DOHH2 (cell line): ENCODE measurements at regions not wholly inside any gene's neighbourhood (a gene's known extent, or its start where the extent isn't known, plus 50 kb on each side); places are given as distances from the start of the nearest gene placed in this dataset.

Experiments used
- H3F3A ChIP-seq: fragments of 200-600 bp; sonication (generic), shearing (Covaris generic); 2 replicates; pipeline ENCODE4 v1.6.0; 2016; ENCODE audit warnings: antibody characterized with exemption, mild to moderate bottlenecking; ENCODE audit not compliant: control insufficient read depth, insufficient read depth
- H3K27ac ChIP-seq: fragments of 200-600 bp; sonication (generic); 2 replicates; pipeline ENCODE4 v1.5.1; 2014; ENCODE audit warnings: low read depth, mild to moderate bottlenecking, low read length, moderate library complexity
- H3K27me3 ChIP-seq: fragments of 200-600 bp; sonication (generic); 2 replicates; pipeline ENCODE4 v1.6.1; 2014; ENCODE audit warnings: mild to moderate bottlenecking, low read length, mixed read lengths; ENCODE audit not compliant: control insufficient read depth
- H3K36me3 ChIP-seq: fragments of 200-600 bp; sonication (generic); 2 replicates; pipeline ENCODE4 v1.6.1; 2014; ENCODE audit warnings: mild to moderate bottlenecking, low read length, moderate library complexity, mixed read lengths; ENCODE audit not compliant: control insufficient read depth
- H3K4me1 ChIP-seq: fragments of 200-600 bp; sonication (generic); 2 replicates; pipeline ENCODE4 v1.6.1; 2014; ENCODE audit warnings: mild to moderate bottlenecking, low read length, mixed read lengths; ENCODE audit not compliant: control insufficient read depth
- H3K4me2 ChIP-seq: fragments of 200-600 bp; sonication (generic); 2 replicates; pipeline ENCODE4 v1.6.0; 2014; ENCODE audit warnings: mild to moderate bottlenecking, low read length, moderate library complexity
- H3K4me3 ChIP-seq: fragments of 200-600 bp; sonication (generic); 2 replicates; pipeline ENCODE4 v1.5.1; 2014; ENCODE audit warnings: mild to moderate bottlenecking, low read length, mixed read lengths
- H3K79me2 ChIP-seq: fragments of 200-600 bp; sonication (generic); 2 replicates; pipeline ENCODE4 v1.6.1; 2014; ENCODE audit warnings: mild to moderate bottlenecking, low read length, mixed read lengths; ENCODE audit not compliant: control insufficient read depth
- H3K9me2 ChIP-seq: fragments of 200-600 bp; sonication (generic); replicated peaks from 2 replicates; pipeline ENCODE4 v1.6.1; 2014; ENCODE audit warnings: mild to moderate bottlenecking, low read length, mixed read lengths; ENCODE audit not compliant: control insufficient read depth
- H3K9me3 ChIP-seq: fragments of 200-600 bp; sonication (generic); 2 replicates; pipeline ENCODE4 v1.6.1; 2014; ENCODE audit warnings: antibody characterized with exemption, low read length, mixed read lengths; ENCODE audit not compliant: control insufficient read depth, insufficient read depth
- H4K20me1 ChIP-seq: fragments of 200-600 bp; sonication (generic); 2 replicates; pipeline ENCODE4 v1.6.0; 2014; ENCODE audit warnings: low read depth, mild to moderate bottlenecking, antibody characterized with exemption, low read length, moderate library complexity; ENCODE audit not compliant: control insufficient read depth, insufficient read depth
- EZH2phosphoT487 ChIP-seq: fragments of 200-600 bp; sonication (generic); IDR thresholded peaks from 2 replicates; pipeline ENCODE4 v1.6.1; 2017; ENCODE audit warnings: borderline replicate concordance, mild to moderate bottlenecking, antibody characterized with exemption, low read length, moderate library complexity, mixed read lengths
- TF ChIP-seq, protein P1 (sequence below): fragments of 200-600 bp; sonication (generic); IDR thresholded peaks from one replicate; pipeline ENCODE4 v1.5.1; 2014; ENCODE audit warnings: antibody characterized with exemption, mild to moderate bottlenecking, low read depth, low read length; ENCODE audit not compliant: poor library complexity, severe bottlenecking

DNA sequence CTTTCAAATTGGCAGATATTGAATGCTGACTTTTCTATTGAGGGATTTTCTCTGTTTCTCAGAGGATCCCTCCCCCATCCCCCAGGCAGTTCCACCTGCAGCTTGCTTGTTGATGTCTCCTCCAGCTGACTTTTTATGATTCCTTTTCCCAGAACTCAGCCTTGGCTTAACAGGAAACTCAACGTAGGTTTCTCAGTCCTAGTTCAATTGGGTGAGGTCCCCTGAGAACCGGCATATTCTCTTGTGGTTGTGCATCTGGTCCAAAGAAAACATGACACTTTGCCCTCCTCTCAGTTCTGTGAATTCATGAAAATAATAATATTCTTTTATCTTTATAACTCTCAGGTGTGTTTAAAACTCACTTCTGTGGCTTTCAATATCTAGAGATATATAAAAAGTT is 1222.1 kb downstream of the OTOL1 start:
- no peak overlapping the region for H3K4me2 ChIP-seq
- H3F3A ChIP-seq = no peaks in the 10 kb centered on the region
- no peaks in the 10 kb centered on the region for H3K4me1 ChIP-seq
- H3K4me3 ChIP-seq = no peak overlapping the region
- no peak overlapping the region for H3K27ac ChIP-seq
- H3K27me3 ChIP-seq = no peaks in the 10 kb centered on the region
- H3K36me3 ChIP-seq = no peaks in the 10 kb centered on the region
- H4K20me1 ChIP-seq = no peaks in the 10 kb centered on the region
- no peaks in the 10 kb centered on the region for H3K9me3 ChIP-seq
- no peaks in the 10 kb centered on the region for H3K79me2 ChIP-seq
- no peak for TF ChIP-seq EZH2phosphoT487
- TF ChIP-seq, protein P1, sequence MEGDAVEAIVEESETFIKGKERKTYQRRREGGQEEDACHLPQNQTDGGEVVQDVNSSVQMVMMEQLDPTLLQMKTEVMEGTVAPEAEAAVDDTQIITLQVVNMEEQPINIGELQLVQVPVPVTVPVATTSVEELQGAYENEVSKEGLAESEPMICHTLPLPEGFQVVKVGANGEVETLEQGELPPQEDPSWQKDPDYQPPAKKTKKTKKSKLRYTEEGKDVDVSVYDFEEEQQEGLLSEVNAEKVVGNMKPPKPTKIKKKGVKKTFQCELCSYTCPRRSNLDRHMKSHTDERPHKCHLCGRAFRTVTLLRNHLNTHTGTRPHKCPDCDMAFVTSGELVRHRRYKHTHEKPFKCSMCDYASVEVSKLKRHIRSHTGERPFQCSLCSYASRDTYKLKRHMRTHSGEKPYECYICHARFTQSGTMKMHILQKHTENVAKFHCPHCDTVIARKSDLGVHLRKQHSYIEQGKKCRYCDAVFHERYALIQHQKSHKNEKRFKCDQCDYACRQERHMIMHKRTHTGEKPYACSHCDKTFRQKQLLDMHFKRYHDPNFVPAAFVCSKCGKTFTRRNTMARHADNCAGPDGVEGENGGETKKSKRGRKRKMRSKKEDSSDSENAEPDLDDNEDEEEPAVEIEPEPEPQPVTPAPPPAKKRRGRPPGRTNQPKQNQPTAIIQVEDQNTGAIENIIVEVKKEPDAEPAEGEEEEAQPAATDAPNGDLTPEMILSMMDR = no peak
- no peaks in the 10 kb centered on the region for H3K9me2 ChIP-seq

- Histone ChIP-seq H3K9me3 (no peaks in the 10 kb centered on the region), H3K9me2 (no peaks in the 10 kb centered on the region), H3K27ac (no peak overlapping the region), H4K20me1 (no peaks in the 10 kb centered on the region), H3K4me3 (no peak overlapping the region), H3K36me3 (no peaks in the 10 kb centered on the region), H3K79me2 (no peaks in the 10 kb centered on the region), H3K27me3 (no peaks in the 10 kb centered on the region), H3K4me2 (no peak overlapping the region), H3F3A (no peaks in the 10 kb centered on the region), H3K4me1 (no peaks in the 10 kb centered on the region)
- TF ChIP-seq, protein P1 = no peak
- TF ChIP-seq EZH2phosphoT487 = no peak
Observed at GRCh38 chr3:162719684-162720341, 1223.2 kb downstream of the OTOL1 start.

DNA sequence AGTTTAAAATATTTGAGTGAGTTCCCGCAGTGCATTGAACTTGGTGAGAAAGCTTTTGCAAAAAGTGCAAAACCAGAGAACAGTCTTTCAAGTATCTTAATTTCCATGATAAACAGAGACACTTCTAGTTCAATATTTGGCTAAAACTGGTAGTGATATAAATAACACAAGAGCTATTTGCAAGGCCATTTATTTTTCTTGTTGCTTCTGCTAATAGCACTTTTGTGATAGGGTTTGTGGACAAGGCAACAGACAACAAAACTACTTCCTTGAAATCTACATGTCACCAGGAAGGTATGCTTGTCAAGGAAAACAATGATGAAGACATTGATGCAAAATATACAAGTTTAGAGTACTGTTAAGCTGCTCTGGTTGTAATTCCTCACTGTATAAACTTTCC is 1225.1 kb downstream of the OTOL1 start:
- H3K4me1 ChIP-seq = no peaks in the 10 kb centered on the region
- no peak overlapping the region for H3K4me2 ChIP-seq
- H3K9me3 ChIP-seq = no peaks in the 10 kb centered on the region
- H3K79me2 ChIP-seq = no peaks in the 10 kb centered on the region
- H3K4me3 ChIP-seq = no peak overlapping the region
- H3K27me3 ChIP-seq = no peaks in the 10 kb centered on the region
- no peaks in the 10 kb centered on the region for H3F3A ChIP-seq
- TF ChIP-seq, protein P1 = no peak
- TF ChIP-seq EZH2phosphoT487 = no peak
- H3K36me3 ChIP-seq = no peaks in the 10 kb centered on the region
- H3K9me2 ChIP-seq = no peaks in the 10 kb centered on the region
- no peaks in the 10 kb centered on the region for H4K20me1 ChIP-seq
- H3K27ac ChIP-seq = no peak overlapping the region
